NCI-H526 (cell line): ENCODE measurements at regions not wholly inside any gene's neighbourhood (a gene's known extent, or its start where the extent isn't known, plus 50 kb on each side); places are given as distances from the start of the nearest gene placed in this dataset.
"Not testable (repeated sequence)": the region's sequence is repeated elsewhere in the genome, so short reads cannot be mapped to it uniquely, and the experiment has no call there.

Source experiments
- DNase-seq, 2 experiments: peaks; one replicate each; lab custom pipeline; 2025; lab: John Stamatoyannopoulos, UW

- no peak for DNase-seq
Observed at GRCh38 chr1:38758820-38759219, 100.8 kb downstream of the RRAGC start.

DNA sequence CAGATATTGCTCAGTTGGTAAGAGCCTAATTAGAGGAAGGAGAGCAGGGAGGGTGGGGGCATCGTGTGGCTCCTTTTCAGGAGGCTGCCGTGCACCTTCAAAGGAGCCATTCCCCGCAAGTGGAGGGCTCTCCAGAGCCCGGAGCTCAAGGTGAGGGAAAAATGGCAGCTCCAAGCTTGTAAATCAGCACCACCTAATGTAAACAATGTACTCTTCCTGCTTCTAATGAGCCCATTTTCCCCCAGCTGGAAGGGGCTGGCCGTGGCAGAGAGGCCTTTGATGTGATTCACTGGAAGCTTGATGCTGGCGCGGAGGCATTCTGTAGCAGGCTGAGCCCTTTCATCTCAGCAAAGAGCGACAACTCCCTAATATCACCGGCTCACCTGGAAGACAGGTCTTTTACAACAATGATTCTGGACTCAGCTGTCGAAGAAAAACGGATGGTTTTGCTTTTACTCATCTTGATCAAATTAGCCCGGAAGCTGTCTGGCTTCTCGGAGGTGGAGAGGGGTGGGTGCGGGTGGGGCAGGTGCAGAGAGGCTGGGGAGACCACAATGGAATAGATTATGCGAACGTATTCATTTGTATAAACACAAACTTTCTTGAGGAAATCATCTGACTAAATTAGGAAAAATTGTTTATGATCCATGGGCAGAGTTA lies 112.5 kb downstream of the RRAGC start:
- DNase-seq: peak in 1 of 2 experiments; percentile 21

GRCh38 chr1:38746402-38746935 lies 113.1 kb downstream of the RRAGC start:
- no peak for DNase-seq

DNA sequence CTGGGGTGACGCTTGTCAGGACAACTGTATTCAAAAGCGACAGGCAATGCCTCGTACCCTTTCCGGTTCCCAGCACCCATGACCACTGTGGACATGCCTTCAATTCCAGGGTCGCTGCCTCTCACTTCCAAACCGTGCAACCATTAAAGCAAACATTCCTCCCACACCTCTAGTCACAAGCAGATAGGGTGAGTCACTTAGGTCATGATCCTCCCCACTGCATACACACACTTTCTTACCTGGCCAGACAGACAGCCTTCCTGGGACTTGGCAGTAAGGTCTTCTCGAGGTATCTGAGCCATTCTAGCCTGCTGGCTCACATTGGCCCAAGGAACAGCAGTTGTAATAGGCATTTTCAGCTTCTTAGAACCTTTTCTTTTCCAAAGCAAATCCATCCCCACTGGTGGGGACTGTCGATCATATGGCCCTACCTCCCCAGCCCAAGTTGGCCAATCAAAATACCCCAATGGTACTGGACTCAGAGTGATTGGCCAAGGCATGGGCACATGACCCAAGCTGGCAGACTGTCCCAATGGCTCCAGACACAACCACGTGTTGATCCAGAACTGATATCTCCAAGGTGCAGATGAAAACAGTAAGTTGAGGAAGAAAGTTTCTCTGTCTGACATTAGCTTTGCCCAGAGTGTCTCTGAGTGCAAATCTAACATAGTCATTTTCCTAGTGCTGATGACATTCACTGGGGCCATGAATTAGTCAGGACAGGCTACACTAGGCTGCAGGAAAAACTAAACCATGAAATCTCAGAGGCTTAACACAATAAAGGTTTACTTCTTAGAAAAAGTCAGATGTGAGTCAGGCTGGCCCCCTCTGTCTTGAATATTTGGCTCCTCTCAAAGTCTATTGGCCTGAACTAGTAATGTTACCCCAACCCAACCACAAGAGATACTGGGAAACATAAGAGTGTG lies 113.8 kb downstream of the RRAGC start:
- no peak for DNase-seq

DNA sequence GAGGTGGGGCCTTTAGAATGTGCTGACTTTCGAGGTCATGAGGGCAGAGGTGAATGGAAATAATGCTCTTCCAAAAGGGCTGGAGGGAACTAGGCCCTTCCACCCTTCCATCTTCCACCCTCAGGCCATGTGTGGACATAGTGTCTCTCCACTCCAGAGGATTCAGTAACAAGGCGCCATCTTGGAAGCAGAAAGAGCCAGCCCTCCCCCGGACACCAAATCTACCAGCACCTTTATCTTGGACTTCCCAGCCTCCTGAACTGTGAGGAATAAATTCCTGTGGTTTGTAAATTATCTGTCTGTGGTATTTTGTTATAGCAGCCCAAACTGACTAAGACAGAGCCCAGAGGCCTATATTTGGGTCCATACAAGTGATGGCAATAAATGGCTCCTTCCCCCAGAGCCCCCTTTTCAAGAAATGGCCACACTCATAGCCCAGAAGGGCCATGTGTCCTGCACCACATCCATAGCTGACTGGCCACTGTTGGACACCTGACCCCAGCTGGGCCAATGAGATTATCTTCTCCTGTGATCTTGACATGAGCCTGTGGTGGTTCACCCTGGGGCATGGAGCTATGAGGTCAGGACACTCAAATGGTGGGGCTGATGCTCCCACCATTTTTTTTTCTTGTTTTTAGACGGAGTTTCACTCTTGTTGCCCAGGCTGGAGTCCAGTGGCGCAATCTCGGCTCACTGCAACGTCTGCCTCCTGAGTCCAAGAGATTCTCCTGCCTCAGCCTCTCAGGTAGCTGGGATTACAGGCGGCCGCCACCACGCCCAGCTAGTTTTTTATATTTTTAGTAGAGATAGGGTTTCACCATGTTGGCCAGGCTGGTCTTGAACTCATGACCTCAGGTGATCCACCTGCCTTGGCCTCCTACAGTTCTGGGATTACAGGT lies 114.9 kb downstream of the RRAGC start:
- DNase-seq: no peak

DNA sequence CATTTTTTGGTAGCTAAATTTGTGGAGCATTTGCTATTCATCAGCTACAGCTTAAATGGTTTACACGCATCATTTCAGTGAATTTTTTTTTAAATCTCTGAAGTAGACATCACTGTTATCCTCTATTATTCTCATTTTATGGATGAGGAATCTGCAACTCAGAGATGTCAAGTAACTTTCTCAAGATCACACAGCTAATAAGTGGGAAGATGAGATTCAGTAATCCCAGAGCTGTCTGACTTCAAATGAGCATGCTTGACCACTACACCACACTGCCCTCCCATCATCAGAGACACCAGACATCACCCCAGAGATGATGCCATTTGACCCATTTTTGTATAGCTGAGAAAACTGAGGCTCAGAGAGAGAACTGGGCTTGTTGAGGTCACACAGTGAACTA lies 116.4 kb downstream of the RRAGC start:
- no peak for DNase-seq

DNA sequence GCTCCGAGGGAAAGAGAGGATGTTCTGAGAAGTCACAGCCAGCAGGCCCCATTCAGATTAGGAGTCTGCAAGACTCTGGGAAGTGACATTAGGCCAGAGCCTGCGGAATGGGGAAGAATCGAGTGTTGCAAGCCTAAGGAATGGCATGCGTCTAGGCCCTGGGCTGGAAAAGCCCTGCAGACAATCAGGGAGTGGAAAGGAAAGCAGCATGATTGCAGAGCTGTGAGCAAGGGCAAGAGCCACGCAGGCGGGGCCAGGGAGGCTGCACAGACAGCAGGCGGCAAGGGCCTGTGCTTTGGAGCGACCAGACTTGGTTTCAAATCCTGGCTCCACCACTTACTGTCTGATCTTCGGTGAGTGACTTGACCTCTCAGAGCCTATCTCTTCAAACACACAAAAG lies 118.2 kb downstream of the RRAGC start:
- DNase-seq: no peak

DNA sequence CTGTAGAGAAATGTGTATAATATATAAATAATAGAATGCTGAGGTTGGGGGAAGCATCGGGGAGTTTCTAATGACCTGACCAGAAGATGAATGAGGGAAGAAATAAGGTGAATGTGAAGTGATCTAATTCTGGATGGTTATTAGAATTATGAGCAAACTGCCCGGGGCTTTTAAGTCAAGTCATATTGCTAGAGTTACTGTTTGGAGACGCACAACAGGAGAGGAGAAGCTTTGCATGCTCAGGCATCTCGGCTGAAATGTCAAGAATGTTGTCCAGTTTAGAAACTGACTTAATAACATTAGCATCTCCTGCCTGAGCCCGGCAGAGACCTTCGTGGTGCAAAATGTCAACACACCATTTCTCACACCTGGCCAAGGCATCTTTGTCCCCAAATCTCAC lies 119.1 kb downstream of the RRAGC start:
- no peak for DNase-seq

- no peak for DNase-seq
Observed at GRCh38 chr1:38738207-38738606, 121.4 kb downstream of the RRAGC start.

GRCh38 chr1:38736399-38736798 lies 123.2 kb downstream of the RRAGC start:
- no peak for DNase-seq

DNA sequence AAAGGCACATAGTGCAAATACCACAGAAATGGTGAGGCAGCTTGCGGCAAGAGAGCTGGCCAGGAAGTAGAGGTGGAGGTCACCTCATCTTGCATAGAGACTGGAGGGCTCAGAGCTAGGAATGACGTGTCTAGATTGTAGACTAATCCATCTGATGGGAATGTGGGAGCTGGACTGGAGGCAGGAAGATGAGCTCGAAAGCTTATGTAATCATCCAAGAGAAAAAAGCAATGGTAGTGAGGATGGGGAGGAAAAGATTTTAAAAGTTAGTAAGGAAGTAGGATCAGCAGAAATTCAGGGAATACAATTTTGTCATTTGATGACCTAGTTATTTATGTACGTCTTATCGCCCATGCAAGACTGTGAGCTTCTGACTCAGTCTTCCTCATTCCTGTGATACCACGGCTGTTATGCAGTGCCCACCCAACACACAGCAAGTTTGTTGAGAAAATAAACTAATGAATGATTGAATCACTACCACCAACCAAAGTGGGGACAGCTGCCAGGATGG lies 123.9 kb downstream of the RRAGC start:
- DNase-seq: no peak

- DNase-seq: no peak
Observed at GRCh38 chr1:38733761-38734160, 125.8 kb downstream of the RRAGC start.

DNA sequence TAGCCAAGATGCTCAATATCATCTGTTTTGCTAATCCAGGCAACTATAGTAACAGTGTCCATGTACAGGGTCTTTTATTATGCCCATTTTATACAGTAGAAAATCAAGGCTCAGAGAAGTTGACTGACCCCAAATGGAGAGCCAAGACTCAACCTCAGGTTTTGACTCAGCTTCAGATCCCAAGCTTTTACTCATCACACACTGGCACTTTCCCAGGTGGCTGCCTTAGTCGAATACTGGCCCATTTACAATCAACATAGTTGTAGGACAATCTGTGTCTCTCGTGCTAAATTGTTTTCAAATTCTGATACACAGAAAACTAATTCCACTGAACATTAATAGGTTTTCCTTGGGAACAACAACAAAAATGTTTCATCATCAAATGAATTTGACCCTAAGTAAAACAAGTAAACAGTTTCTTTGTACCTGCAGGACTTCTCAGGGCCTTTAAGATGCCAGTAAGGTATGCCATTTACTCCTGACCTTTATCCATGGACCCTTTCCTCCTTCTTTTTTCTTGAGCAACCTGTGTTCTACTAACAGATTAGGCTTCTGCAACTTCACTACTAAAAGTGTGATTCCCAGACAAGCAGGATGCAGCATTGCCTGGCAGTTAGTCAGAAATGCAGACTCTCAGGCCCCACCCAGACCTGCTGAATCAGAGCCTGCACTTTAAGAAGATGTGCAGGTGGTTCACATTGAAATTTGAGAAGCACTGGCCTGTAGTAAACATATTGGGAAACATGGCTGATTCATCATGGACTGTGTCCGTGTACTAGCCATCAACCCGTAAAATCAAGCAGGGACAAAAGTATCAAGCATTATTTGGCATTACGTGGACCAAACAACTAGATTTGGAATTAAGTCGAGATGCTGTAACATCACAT lies 128.8 kb downstream of the RRAGC start:
- no peak for DNase-seq

DNA sequence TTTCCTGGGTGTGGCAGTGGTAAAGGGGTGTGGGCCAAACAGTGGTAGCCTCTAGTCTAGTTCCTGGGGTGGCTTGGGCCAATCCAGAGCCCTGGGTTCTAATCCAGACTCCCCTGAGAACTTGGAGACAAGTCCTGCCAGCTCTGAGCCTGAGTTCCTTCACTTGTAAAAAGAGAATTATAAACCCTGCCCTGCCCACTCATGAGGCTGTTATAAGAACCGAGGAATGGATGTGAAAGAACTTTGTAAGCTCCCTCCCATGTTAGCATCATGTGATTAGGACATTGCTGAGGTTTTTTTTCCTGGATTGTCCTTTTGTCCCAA lies 131.0 kb downstream of the RRAGC start:
- no peak for DNase-seq

DNA sequence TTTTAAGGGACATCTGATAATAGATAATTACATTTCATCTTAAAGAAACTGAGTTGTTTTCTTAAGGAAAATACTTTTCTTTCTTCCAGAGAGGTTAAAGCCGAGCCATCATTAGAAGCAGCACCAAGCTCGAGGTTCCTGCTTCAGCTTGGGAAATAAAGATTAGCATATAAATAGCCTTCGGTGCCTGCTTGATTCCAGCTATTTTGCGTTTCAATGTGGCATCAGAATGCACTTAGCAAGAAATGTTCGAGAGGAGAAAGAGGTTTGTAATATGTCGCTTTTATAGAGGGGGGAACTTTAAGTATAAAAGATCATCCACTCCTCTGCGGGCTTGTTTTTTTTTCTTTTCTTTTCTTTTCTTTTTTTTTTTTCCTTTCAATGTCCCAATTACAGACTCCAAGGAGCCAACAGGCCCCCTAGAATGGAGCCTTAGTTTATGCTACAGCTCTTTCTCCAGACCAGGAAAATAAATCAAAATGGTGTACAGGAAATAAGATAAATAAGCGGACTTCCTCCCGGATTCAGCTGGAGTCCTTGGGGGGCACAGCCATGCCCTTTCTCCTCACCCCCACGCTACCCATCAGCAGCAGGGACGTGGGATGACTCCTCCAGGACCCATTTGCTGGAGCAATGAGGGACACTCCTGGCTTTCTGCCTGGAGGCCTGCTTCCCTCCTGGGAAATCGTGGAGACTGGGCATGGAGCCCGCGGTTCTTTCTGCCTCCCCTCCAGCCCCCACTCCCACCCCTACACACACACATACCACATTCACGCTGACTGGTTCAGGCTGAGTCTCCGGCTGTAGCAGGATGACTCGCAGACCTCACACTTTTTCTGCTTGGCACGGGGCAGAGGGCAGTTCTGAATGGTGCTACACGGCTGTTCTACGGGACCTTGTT lies 131.6 kb downstream of the RRAGC start:
- peak in 1 of 2 experiments; percentile 56 for DNase-seq

- DNase-seq: not testable (repeated sequence)
Observed at GRCh38 chr1:38725321-38725961, 134.1 kb downstream of the RRAGC start.

DNA sequence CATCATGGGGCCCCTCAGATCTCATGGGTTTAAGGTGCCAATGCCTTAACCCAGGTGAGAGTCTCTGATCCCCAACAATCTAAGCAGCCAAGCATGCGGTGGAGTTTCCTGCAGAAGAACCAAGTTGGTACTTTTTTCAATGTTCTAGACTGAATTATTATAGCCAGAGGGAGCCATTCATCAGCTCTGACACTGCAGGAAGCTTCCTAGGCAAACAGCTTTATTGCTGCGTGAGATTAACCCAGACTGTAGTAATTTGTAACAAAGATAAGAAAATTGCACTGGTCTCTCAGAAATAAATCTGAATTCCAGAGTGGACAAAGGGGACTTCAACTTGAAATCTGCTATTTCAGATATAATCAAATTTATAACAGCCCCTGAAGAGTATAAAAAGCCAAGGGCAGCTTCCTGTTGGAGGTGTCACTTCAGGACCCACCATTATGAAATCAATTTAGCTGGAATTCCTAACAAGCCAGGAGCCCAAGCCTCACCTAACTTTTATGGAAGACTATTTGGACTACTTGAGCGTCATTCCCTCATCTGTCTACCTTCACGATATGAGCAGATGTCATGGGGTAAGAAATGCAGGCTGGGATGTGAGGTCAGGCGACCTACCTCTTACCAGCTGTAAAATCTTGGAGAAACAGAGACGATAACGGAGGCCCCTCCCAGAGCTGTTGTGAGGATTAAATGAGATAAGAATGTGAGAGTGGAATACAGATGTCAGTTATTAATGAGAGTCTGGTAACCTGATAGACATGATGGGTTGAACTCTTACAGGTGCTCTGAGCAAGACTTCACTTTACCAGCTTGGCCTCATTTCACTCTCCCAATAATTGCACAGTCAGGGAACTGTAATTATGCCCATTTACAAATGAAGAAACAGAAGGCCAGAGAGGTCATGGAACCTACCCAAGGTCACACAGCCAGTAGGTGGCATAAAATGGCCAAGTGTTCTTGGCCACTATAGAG lies 135.1 kb downstream of the RRAGC start:
- DNase-seq: no peak

GRCh38 chr1:38721816-38722215 lies 137.8 kb downstream of the RRAGC start:
- DNase-seq: no peak
